ENCODE measurements at regions not wholly inside any gene's neighbourhood (a gene's known extent, or its start where the extent isn't known, plus 50 kb on each side); places are given as distances from the start of the nearest gene placed in this dataset.

DNA sequence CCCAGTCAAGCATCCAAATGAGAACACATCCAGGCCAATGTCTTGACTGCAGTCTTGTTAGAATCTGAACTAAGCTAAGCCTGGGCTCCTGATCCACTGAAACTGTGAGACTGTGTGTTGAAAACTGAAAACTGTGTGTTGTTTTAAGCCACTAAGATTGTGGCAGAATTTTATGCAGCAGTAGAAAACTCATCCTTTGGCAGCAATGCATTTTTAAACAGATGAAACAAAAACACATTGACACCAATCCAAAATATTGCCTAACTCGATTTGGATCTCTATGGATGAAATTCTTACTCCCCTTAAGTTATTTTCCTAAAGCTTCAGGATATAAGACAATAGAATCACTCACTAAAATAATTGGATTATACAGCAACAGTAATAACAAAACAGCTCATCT, 202.3 kb upstream of the KLF12 start:
- Histone ChIP-seq H3K4me1 (ENCODE audit: control insufficient read depth in 1 of 2, insufficient read depth in 2 of 2, low read length in 2 of 2) (no peaks in the 10 kb centered on the region), H4K20me1 (ENCODE audit: insufficient read depth, low read length) (no peaks in the 10 kb centered on the region), H3K9me3 (replicated peaks in 1 of 2; ENCODE audit: control insufficient read depth in 1 of 2, insufficient read depth in 1 of 2, low read length in 2 of 2) (no peaks in the 10 kb centered on the region), H3K27me3 (ENCODE audit: control insufficient read depth in 2 of 2, insufficient read depth in 2 of 2, low read length in 2 of 2) (no peaks in the 10 kb centered on the region), H3K36me3 (replicated peaks in 1 of 2; ENCODE audit: control insufficient read depth in 1 of 2, insufficient read depth in 2 of 2, low read length in 2 of 2) (no peaks in the 10 kb centered on the region), H3K79me2 (ENCODE audit: insufficient read depth, low read length) (no peaks in the 10 kb centered on the region), H3K4me3 (replicated peaks in 1 of 3; ENCODE audit: low read depth in 2 of 3, low read length in 3 of 3) (no peak overlapping the region), H2AFZ (ENCODE audit: insufficient read depth, low read depth, low read length, poor library complexity, severe bottlenecking) (no peak overlapping the region), H3K9ac (ENCODE audit: insufficient read depth, low read length, poor library complexity, severe bottlenecking) (no peak overlapping the region), H3K27ac (ENCODE audit: low read depth in 1 of 2, low read length in 2 of 2) (no peak overlapping the region), H3K4me2 (replicated peaks; ENCODE audit: extremely low read depth, low read length, poor library complexity, severe bottlenecking) (no peak overlapping the region)
- intact Hi-C loops (cut with micrococcal nuclease), result no loop called here
- Mint-ChIP-seq H3K36me3 (no peaks in the 10 kb centered on the region), H3K9me3 (peaks cover 0 to 7% (median 2%) of the 10 kb centered on the region in 7 donors), H3K4me1 (no peaks in the 10 kb centered on the region), H3K27ac (no peak overlapping the region), H3K4me3 (no peak overlapping the region), H3K27me3 (ENCODE audit: low read depth in 3 of 3) (peaks cover 0 to 1% (median 0%) of the 10 kb centered on the region in 3 donors)
- DNase-seq, result no peak
- WGBS (ENCODE audit: insufficient coverage), result 100% methylated on average over 1 of the region's 1 CpG
- TF ChIP-seq, protein P1, sequence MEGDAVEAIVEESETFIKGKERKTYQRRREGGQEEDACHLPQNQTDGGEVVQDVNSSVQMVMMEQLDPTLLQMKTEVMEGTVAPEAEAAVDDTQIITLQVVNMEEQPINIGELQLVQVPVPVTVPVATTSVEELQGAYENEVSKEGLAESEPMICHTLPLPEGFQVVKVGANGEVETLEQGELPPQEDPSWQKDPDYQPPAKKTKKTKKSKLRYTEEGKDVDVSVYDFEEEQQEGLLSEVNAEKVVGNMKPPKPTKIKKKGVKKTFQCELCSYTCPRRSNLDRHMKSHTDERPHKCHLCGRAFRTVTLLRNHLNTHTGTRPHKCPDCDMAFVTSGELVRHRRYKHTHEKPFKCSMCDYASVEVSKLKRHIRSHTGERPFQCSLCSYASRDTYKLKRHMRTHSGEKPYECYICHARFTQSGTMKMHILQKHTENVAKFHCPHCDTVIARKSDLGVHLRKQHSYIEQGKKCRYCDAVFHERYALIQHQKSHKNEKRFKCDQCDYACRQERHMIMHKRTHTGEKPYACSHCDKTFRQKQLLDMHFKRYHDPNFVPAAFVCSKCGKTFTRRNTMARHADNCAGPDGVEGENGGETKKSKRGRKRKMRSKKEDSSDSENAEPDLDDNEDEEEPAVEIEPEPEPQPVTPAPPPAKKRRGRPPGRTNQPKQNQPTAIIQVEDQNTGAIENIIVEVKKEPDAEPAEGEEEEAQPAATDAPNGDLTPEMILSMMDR (IDR thresholded peaks at IDR 0.05), result no peak

DNA sequence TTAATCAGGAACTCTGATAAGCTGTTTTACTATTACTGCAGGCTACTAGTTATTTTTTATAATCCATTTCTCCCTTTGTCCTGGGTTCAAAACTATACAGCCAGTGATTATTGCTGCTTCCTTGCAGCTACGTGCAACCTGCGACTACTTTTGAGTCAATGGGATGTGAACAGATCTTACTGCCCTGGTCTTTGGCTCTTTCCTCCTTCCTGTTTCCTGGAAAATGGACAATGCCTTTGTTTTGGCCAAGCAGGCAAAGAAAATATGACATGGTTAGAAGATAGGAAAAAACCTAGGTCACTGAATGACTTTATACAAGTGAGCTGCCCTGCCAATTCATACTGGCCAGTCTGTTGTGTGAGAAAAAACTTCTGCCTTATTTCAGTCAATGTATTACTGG, 201.2 kb upstream of the KLF12 start:
- Histone ChIP-seq H3K4me1 (ENCODE audit: control insufficient read depth in 1 of 2, insufficient read depth in 2 of 2, low read length in 2 of 2) (no peaks in the 10 kb centered on the region), H3K79me2 (ENCODE audit: insufficient read depth, low read length) (no peaks in the 10 kb centered on the region), H3K9ac (ENCODE audit: insufficient read depth, low read length, poor library complexity, severe bottlenecking) (no peak overlapping the region), H3K27me3 (ENCODE audit: control insufficient read depth in 2 of 2, insufficient read depth in 2 of 2, low read length in 2 of 2) (no peaks in the 10 kb centered on the region), H3K4me3 (replicated peaks in 1 of 3; ENCODE audit: low read depth in 2 of 3, low read length in 3 of 3) (no peak overlapping the region), H3K36me3 (replicated peaks in 1 of 2; ENCODE audit: control insufficient read depth in 1 of 2, insufficient read depth in 2 of 2, low read length in 2 of 2) (no peaks in the 10 kb centered on the region), H3K9me3 (replicated peaks in 1 of 2; ENCODE audit: control insufficient read depth in 1 of 2, insufficient read depth in 1 of 2, low read length in 2 of 2) (no peaks in the 10 kb centered on the region), H3K4me2 (replicated peaks; ENCODE audit: extremely low read depth, low read length, poor library complexity, severe bottlenecking) (no peak overlapping the region), H2AFZ (ENCODE audit: insufficient read depth, low read depth, low read length, poor library complexity, severe bottlenecking) (no peak overlapping the region), H3K27ac (ENCODE audit: low read depth in 1 of 2, low read length in 2 of 2) (no peak overlapping the region), H4K20me1 (ENCODE audit: insufficient read depth, low read length) (no peaks in the 10 kb centered on the region)
- peaks cover 0 to 6% (median 0%) of the 10 kb centered on the region in 7 donors for H3K9me3 Mint-ChIP-seq
- intact Hi-C loops (cut with micrococcal nuclease), result no loop called here
- TF ChIP-seq, protein P1 (IDR thresholded peaks at IDR 0.05), result no peak
- peaks cover 0 to 1% (median 0%) of the 10 kb centered on the region in 3 donors for H3K27me3 Mint-ChIP-seq (ENCODE audit: low read depth in 3 of 3)
- no peak for DNase-seq
- no peaks in the 10 kb centered on the region for H3K36me3 Mint-ChIP-seq
- WGBS (ENCODE audit: insufficient coverage), result no CpG with 5 or more reads among the region's 2 CpGs
- no peak overlapping the region for H3K4me3 Mint-ChIP-seq
- no peak overlapping the region for H3K27ac Mint-ChIP-seq
- H3K4me1 Mint-ChIP-seq, result no peaks in the 10 kb centered on the region

Measured in CD14-positive monocyte (primary cell).